HEK293T (cell line): ENCODE measurements at regions not wholly inside any gene's neighbourhood (a gene's known extent, or its start where the extent isn't known, plus 50 kb on each side); places are given as distances from the start of the nearest gene placed in this dataset.

Experiments
- CTCF ChIA-PET: fragments of 350-600 bp; formaldehyde crosslinking; extraction: SDS; loops from one replicate; lab custom pipeline; 2021; ENCODE audit warnings: antibody characterized with exemption, inconsistent platforms; lab: Yijun Ruan, JAX
- POLR2A ChIA-PET: fragments of 350-600 bp; formaldehyde crosslinking; extraction: SDS; loops from one replicate; lab custom pipeline; 2020; ENCODE audit warnings: antibody characterized with exemption, inconsistent platforms; lab: Yijun Ruan, JAX
- DNase-seq: peaks from one replicate; pipeline ENCODE4 v3.0.0; 2012; ENCODE audit warnings: mixed read lengths; ENCODE audit errors: extremely low spot score
- ARNT ChIP-seq: fragments of 450-650 bp; IDR thresholded peaks from 2 replicates; pipeline ENCODE4 v1.6.1; 2017; ENCODE audit warnings: mild to moderate bottlenecking
- BHLHE40 ChIP-seq: fragments of 450-650 bp; IDR thresholded peaks from 2 replicates; pipeline ENCODE4 v1.6.1; 2016; ENCODE audit warnings: mild to moderate bottlenecking, moderate library complexity, borderline replicate concordance
- CTBP1 ChIP-seq: fragments of 450-650 bp; IDR thresholded peaks from 2 replicates; pipeline ENCODE4 v1.6.1; 2016; ENCODE audit warnings: borderline replicate concordance
- ELF4 ChIP-seq: fragments of 450-650 bp; IDR thresholded peaks from 2 replicates; pipeline ENCODE4 v1.6.1; 2017; ENCODE audit warnings: antibody characterized with exemption
- FOXA1 ChIP-seq: fragments of 450-650 bp; IDR thresholded peaks from 2 replicates; pipeline ENCODE4 v1.6.1; 2016; ENCODE audit warnings: mild to moderate bottlenecking
- FOXK2 ChIP-seq: fragments of 450-650 bp; IDR thresholded peaks from 2 replicates; pipeline ENCODE4 v1.6.1; 2016; ENCODE audit warnings: mild to moderate bottlenecking
- FOXM1 ChIP-seq: fragments of 450-650 bp; IDR thresholded peaks from 2 replicates; pipeline ENCODE4 v1.6.1; 2017; ENCODE audit warnings: mild to moderate bottlenecking, borderline replicate concordance
- HDGF ChIP-seq: fragments of 450-650 bp; IDR thresholded peaks from 2 replicates; pipeline ENCODE4 v1.6.1; 2017; ENCODE audit warnings: antibody characterized with exemption, borderline replicate concordance
- L3MBTL2 ChIP-seq: fragments of 450-650 bp; conservative IDR thresholded peaks from 2 replicates; pipeline ENCODE4 v1.6.1; 2016; ENCODE audit warnings: mild to moderate bottlenecking
- LEF1 ChIP-seq: fragments of 450-650 bp; IDR thresholded peaks from 2 replicates; pipeline ENCODE4 v1.6.1; 2017; ENCODE audit warnings: mild to moderate bottlenecking, borderline replicate concordance
- NFRKB ChIP-seq: fragments of 450-650 bp; IDR thresholded peaks from 2 replicates; pipeline ENCODE4 v1.6.1; 2016; ENCODE audit warnings: mild to moderate bottlenecking, moderate library complexity
- SP1 ChIP-seq: fragments of 450-650 bp; IDR thresholded peaks from 2 replicates; pipeline ENCODE4 v1.6.1; 2017
- SUZ12 ChIP-seq: fragments of 450-650 bp; IDR thresholded peaks from 2 replicates; pipeline ENCODE4 v1.6.1; 2016; ENCODE audit warnings: mild to moderate bottlenecking
- TARDBP ChIP-seq: fragments of 450-650 bp; IDR thresholded peaks from 2 replicates; pipeline ENCODE4 v1.6.1; 2016
- ZNF384 ChIP-seq: fragments of 450-650 bp; IDR thresholded peaks from 2 replicates; pipeline ENCODE4 v1.6.1; 2016
- TF ChIP-seq, protein P1 (sequence below): fragments of 450-650 bp; IDR thresholded peaks from 2 replicates; pipeline ENCODE4 v1.6.1; 2016

DNA sequence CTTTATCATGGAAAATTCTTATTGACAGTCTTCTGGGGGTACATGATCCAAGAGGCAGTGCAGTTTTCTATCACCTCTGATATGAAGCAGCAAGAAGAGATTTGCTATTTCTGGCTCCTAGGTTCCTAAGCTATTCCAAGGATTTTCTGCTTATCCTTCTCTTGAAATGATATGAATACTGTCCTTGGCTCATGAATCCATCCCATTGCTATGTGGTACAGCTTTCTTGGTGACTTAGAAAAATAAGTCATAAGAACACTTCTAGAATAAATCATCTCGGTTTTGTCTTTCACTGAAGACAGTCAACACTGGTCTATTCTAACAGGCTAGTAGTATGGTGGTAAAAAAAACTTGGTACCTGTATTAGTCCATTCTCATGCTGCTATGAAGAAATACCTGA is 333.6 kb upstream of the RASGRP1 start:
- CTCF ChIA-PET: no interaction called here
- DNase-seq: no peak
- POLR2A ChIA-PET: no interaction called here
- TF ChIP-seq LEF1 (no peak), ZNF384 (no peak), FOXM1 (no peak), FOXA1 (no peak), SP1 (no peak)

DNA sequence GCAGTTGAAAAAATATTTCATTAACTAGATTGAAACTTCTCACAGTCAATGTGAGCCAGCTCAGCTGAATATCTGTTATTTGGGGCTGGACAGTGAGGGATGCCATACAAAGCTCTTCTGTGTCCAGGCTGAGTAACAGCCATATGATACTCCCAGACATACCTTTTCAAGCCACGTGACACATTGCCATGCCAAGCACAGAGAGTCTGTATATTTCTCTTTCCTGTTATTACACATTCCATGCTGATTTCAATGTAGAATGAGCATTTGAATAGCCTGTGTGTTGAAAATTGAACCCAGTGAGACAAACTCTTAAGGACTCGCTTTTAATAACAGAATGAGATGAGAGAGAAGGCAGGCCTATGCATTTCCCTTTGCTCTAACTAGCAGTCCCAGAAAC is 334.7 kb upstream of the RASGRP1 start:
- TF ChIP-seq, protein P1, sequence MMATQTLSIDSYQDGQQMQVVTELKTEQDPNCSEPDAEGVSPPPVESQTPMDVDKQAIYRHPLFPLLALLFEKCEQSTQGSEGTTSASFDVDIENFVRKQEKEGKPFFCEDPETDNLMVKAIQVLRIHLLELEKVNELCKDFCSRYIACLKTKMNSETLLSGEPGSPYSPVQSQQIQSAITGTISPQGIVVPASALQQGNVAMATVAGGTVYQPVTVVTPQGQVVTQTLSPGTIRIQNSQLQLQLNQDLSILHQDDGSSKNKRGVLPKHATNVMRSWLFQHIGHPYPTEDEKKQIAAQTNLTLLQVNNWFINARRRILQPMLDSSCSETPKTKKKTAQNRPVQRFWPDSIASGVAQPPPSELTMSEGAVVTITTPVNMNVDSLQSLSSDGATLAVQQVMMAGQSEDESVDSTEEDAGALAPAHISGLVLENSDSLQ: no peak
- no peak for TF ChIP-seq TARDBP
- no peak for TF ChIP-seq CTBP1
- no peak for DNase-seq
- CTCF ChIA-PET: no interaction called here
- POLR2A ChIA-PET: no interaction called here

DNA sequence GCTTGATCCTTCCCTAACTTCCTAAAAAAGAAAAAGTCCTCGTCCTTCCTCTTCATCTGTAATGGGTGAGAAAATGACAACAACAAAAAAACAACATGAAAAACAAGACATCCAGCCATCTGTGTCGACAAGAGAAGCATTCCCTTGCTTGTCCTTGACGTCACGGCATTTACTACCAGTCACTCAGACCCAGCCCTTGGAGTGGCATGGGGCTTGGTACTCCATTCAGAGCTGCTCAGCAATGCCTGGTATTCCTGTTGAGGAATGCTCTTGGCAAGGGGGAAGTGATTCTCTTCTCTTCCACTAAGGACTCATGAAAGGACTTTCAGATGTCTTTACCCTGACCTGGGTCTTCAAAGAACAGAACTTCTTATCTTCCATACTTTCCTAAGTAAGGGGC is 339.7 kb upstream of the RASGRP1 start:
- no peak for DNase-seq
- TF ChIP-seq LEF1 (no peak), TARDBP (no peak), FOXK2 (no peak), ARNT (no peak)
- ChIA-PET POLR2A (no interaction called here), CTCF (no interaction called here)

DNA sequence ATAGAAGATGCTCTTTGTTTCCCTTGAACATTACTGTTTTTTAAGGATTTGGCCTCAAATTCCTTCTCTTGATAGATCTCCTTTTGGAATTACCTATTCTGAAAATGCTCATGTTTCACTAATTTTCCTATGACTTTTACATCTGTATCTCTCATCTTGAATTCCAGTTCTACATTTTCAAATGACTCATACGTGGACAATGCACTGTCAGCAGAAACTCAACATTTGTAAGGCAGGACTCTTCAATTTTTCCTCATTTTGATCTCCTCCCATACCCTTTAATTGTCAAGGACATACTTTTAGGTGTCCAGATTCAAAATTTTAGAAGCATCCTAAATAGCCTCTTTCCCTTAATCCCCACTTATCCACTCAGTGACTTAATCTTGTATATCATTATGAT is 341.0 kb upstream of the RASGRP1 start:
- TF ChIP-seq ELF4 (no peak), NFRKB (no peak), HDGF (no peak)
- TF ChIP-seq, protein P1: no peak
- CTCF ChIA-PET: no interaction called here
- no peak for DNase-seq
- POLR2A ChIA-PET: no interaction called here

DNA sequence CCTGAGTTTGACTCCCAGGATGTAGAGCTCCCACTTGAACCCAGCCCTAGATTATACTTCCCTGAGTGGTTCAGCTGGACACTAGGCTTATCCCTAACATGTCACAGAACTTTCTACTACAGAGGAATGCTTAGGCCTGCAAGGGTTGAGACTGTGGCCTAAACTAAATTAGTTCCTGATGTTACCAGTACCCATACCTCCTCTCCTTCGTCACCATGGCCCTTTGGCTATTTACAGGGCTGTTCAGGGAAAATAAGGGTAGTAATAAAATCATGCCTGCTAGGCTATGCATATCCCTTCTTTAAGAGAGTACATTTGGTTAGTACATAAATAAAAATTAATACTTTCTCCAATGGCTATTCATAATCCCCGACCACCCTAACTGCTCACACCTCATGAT is 356.4 kb upstream of the RASGRP1 start:
- DNase-seq: no peak

DNA sequence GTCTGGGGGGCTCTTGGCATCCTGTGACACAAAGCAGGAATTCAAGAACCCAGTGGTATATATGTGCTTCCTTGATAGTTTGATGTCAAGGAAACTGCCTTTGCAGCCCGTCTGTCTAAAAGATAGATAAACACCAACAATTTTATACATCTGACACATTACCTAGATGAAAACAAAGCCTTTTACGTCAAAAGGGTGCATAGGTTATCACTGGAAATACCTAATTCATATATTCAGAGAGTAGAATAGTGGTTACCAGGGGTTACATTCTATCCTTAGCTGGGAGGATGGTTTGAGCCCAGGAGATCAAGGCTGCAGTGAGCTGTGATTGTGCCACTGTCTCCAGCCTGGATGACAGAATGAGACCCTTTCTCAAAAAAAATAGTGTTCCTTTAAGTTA is 356.9 kb upstream of the RASGRP1 start:
- CTCF ChIA-PET: no interaction called here

More for the DNA sequence above, 356.4 kb upstream of the RASGRP1 start:
- POLR2A ChIA-PET: no interaction called here
- CTCF ChIA-PET: no interaction called here
- no peak for TF ChIP-seq HDGF
- no peak for TF ChIP-seq NFRKB
- TF ChIP-seq ARNT: no peak
- TF ChIP-seq ELF4: no peak
- TF ChIP-seq FOXM1: no peak
- TF ChIP-seq, protein P1: no peak
- no peak for TF ChIP-seq CTBP1
- TF ChIP-seq FOXK2: no peak
- TF ChIP-seq SP1: no peak
- no peak for TF ChIP-seq FOXA1
- no peak for TF ChIP-seq LEF1
- no peak for TF ChIP-seq BHLHE40
- TF ChIP-seq ZNF384: no peak
- TF ChIP-seq TARDBP: no peak
- no peak for TF ChIP-seq SUZ12
- no peak for TF ChIP-seq L3MBTL2

DNA sequence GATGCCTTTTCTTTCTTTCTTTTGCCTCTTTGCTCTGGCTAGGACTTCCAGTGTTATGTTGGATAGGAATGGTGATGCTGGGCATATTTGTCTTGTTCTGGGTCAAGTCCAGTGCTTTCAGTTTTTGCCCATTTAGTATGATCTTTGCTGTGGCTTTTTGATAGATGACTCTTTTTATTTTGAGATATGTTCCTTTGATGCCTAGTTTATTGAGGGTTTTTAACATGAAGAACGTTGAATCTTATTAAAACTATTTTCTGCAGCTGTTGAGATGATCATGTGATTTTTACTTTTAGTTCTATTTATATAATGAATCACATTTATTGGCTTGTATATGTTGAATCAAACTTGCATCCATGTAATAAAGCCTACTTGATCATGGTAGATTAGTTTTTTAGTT is 363.8 kb upstream of the RASGRP1 start:
- DNase-seq: no peak
- CTCF ChIA-PET: no interaction called here
- TF ChIP-seq SP1: no peak
- TF ChIP-seq ARNT: no peak
- TF ChIP-seq, protein P1: no peak
- TF ChIP-seq BHLHE40: no peak
- TF ChIP-seq FOXA1: no peak
- TF ChIP-seq ELF4: no peak
- POLR2A ChIA-PET: no interaction called here

More for the DNA sequence above, 356.9 kb upstream of the RASGRP1 start:
- POLR2A ChIA-PET: no interaction called here
- DNase-seq: no peak
- TF ChIP-seq FOXA1 (no peak), ZNF384 (no peak), SUZ12 (no peak), FOXM1 (no peak), LEF1 (no peak), SP1 (no peak), ELF4 (no peak), L3MBTL2 (no peak), HDGF (no peak), ARNT (no peak), TARDBP (no peak), FOXK2 (no peak), NFRKB (no peak), CTBP1 (no peak), BHLHE40 (no peak)
- TF ChIP-seq, protein P1: no peak
